ENCODE measurements at regions not wholly inside any gene's neighbourhood (a gene's known extent, or its start where the extent isn't known, plus 50 kb on each side); places are given as distances from the start of the nearest gene placed in this dataset.
A peak's percentile ranks its signal among the peaks of the same experiment; 100 is the strongest.
"Not testable (repeated sequence)": the region's sequence is repeated elsewhere in the genome, so short reads cannot be mapped to it uniquely, and the experiment has no call there.

GRCh38 chr3:8421267-8421666, 80.4 kb upstream of the LMCD1 start:
- Histone ChIP-seq H3K4me1 (replicated peaks in 1 of 2) (no peaks in the 10 kb centered on the region), H3K4me3 (no peak overlapping the region), H3K27ac (no peak overlapping the region)
- 75 to 100% (median 83%) methylated on average over 1 to 3 of the region's 3 CpGs; no CpG with 5 or more reads in 3 of the 10 experiments for WGBS, 10 experiments
- ATAC-seq (replicated peaks in 6 of 8) = peak in 2 of 8 experiments; percentile 19 to 56
- in situ Hi-C loops (cut with MboI; ENCODE audit: low pct_unique_long_range_greater_than_20kb in 2 of 9, low sequenced_read_pairs in 9 of 9, unreplicated experiment in 9 of 9) = no loop called here

- 0 to 100% (median 81%) methylated on average over 1 to 4 of the region's 4 CpGs; no CpG with 5 or more reads in 1 of the 10 experiments for WGBS, 10 experiments
- no peaks in the 10 kb centered on the region for H3K4me1 ChIP-seq (replicated peaks in 1 of 2)
- H3K27ac ChIP-seq = no peak overlapping the region
- no peak for ATAC-seq (replicated peaks in 6 of 8)
- H3K4me3 ChIP-seq = no peak overlapping the region
- in situ Hi-C loops (cut with MboI; ENCODE audit: low pct_unique_long_range_greater_than_20kb in 2 of 9, low sequenced_read_pairs in 9 of 9, unreplicated experiment in 9 of 9) = no loop called here
Measured at GRCh38 chr3:8421711-8422110, 79.9 kb upstream of the LMCD1 start.

- no peak overlapping the region for H3K27ac ChIP-seq
- 0 to 100% (median 90%) methylated on average over 1 to 2 of the region's 2 CpGs; no CpG with 5 or more reads in 1 of the 10 experiments for WGBS, 10 experiments
- in situ Hi-C loops (cut with MboI; ENCODE audit: low pct_unique_long_range_greater_than_20kb in 2 of 9, low sequenced_read_pairs in 9 of 9, unreplicated experiment in 9 of 9) = no loop called here
- no peak for ATAC-seq (replicated peaks in 6 of 8)
- no peak overlapping the region for H3K4me3 ChIP-seq
- no peaks in the 10 kb centered on the region for H3K4me1 ChIP-seq (replicated peaks in 1 of 2)
Measured at GRCh38 chr3:8423307-8423706, 78.3 kb upstream of the LMCD1 start.

GRCh38 chr3:8424281-8424680, 77.3 kb upstream of the LMCD1 start:
- in situ Hi-C loops (cut with MboI; ENCODE audit: low pct_unique_long_range_greater_than_20kb in 2 of 9, low sequenced_read_pairs in 9 of 9, unreplicated experiment in 9 of 9) = no loop called here
- Histone ChIP-seq H3K27ac (no peak overlapping the region), H3K4me3 (no peak overlapping the region), H3K4me1 (replicated peaks in 1 of 2) (no peaks in the 10 kb centered on the region)
- no peak for ATAC-seq (replicated peaks in 6 of 8)
- WGBS, 10 experiments = 61 to 100% (median 94%) methylated on average over 1 to 3 of the region's 3 CpGs

GRCh38 chr3:8436661-8437287, 64.8 kb upstream of the LMCD1 start:
- WGBS, 10 experiments = 0 to 100% (median 59%) methylated on average over 1 to 7 of the region's 8 CpGs; no CpG with 5 or more reads in 1 of the 10 experiments
- Histone ChIP-seq H3K27ac (no peak overlapping the region), H3K4me3 (no peak overlapping the region), H3K4me1 (replicated peaks in 1 of 2) (no peaks in the 10 kb centered on the region)
- peak in 2 of 8 experiments; percentile 41 to 63 for ATAC-seq (replicated peaks in 6 of 8)
- in situ Hi-C loops (cut with MboI; ENCODE audit: low pct_unique_long_range_greater_than_20kb in 2 of 9, low sequenced_read_pairs in 9 of 9, unreplicated experiment in 9 of 9) = loop anchor here in 5 of 9 experiments (10.0 to 25.0 kb wide), 2 partner anchors 176 to 188 kb away; no protein-coding TSS in a partner anchor

- in situ Hi-C loops (cut with MboI; ENCODE audit: low pct_unique_long_range_greater_than_20kb in 2 of 9, low sequenced_read_pairs in 9 of 9, unreplicated experiment in 9 of 9) = loop anchor here in 5 of 9 experiments (10.0 to 25.0 kb wide), 2 partner anchors 174 to 186 kb away; no protein-coding TSS in a partner anchor
- Histone ChIP-seq H3K27ac (no peak overlapping the region), H3K4me1 (replicated peaks in 1 of 2) (peaks cover 8 to 11% of the 10 kb centered on the region in 2 donors), H3K4me3 (no peak overlapping the region)
- WGBS, 10 experiments = 0 to 100% (median 83%) methylated on average over 2 to 5 of the region's 7 CpGs; no CpG with 5 or more reads in 1 of the 10 experiments
- no peak for ATAC-seq (replicated peaks in 6 of 8)
Measured at GRCh38 chr3:8438507-8439079, 63.0 kb upstream of the LMCD1 start.

- H3K27ac ChIP-seq; H3K4me3 ChIP-seq; ATAC-seq (replicated peaks in 6 of 8): not testable (repeated sequence)
- in situ Hi-C loops (cut with MboI; ENCODE audit: low pct_unique_long_range_greater_than_20kb in 2 of 9, low sequenced_read_pairs in 9 of 9, unreplicated experiment in 9 of 9) = loop anchor here in 4 of 9 experiments (10.0 to 25.0 kb wide), 2 partner anchors 65 to 172 kb away; partner anchors contain the start of gene LMCD1 (in 1 of the 4)
- H3K4me1 ChIP-seq (replicated peaks in 1 of 2) = peaks cover 19% of the 10 kb centered on the region in 2 donors
- no CpG with 5 or more reads among the region's 30 CpGs for WGBS, 10 experiments
Measured at GRCh38 chr3:8440142-8440541, 61.5 kb upstream of the LMCD1 start.

- ATAC-seq (replicated peaks in 6 of 8) = peak in 3 of 8 experiments; percentile 6 to 58 (median 10)
- Histone ChIP-seq H3K27ac (no peak overlapping the region), H3K4me1 (replicated peaks in 1 of 2) (peaks cover 19% of the 10 kb centered on the region in 2 donors), H3K4me3 (no peak overlapping the region)
- in situ Hi-C loops (cut with MboI; ENCODE audit: low pct_unique_long_range_greater_than_20kb in 2 of 9, low sequenced_read_pairs in 9 of 9, unreplicated experiment in 9 of 9) = loop anchor here in 4 of 9 experiments (10.0 to 25.0 kb wide), 2 partner anchors 63 to 170 kb away; partner anchors contain the start of gene LMCD1 (in 1 of the 4)
- 13 to 80% (median 45%) methylated on average over 1 to 6 of the region's 8 CpGs; no CpG with 5 or more reads in 4 of the 10 experiments for WGBS, 10 experiments
Measured at GRCh38 chr3:8441969-8442559, 59.6 kb upstream of the LMCD1 start.

- Histone ChIP-seq H3K4me1 (replicated peaks in 1 of 2) (peaks cover 19% of the 10 kb centered on the region in 2 donors), H3K4me3 (no peak overlapping the region), H3K27ac (peak overlapping the region in 1 of 2 donors; percentile 81)
- WGBS, 10 experiments = 14 to 75% (median 46%) methylated on average over 1 to 4 of the region's 4 CpGs; no CpG with 5 or more reads in 2 of the 10 experiments
- ATAC-seq (replicated peaks in 6 of 8) = no peak
- in situ Hi-C loops (cut with MboI; ENCODE audit: low pct_unique_long_range_greater_than_20kb in 2 of 9, low sequenced_read_pairs in 9 of 9, unreplicated experiment in 9 of 9) = loop anchor here in 4 of 9 experiments (10.0 to 25.0 kb wide), 2 partner anchors 62 to 169 kb away; partner anchors contain the start of gene LMCD1 (in 1 of the 4)
Measured at GRCh38 chr3:8442993-8443650, 58.5 kb upstream of the LMCD1 start.

- 0 to 63% (median 25%) methylated on average over 2 to 10 of the region's 15 CpGs; no CpG with 5 or more reads in 1 of the 10 experiments for WGBS, 10 experiments
- Histone ChIP-seq H3K4me1 (replicated peaks in 1 of 2) (peaks cover 19% of the 10 kb centered on the region in 2 donors), H3K4me3 (peak overlapping the region in 4 of 5 donors; percentile 1 to 19 (median 11)), H3K27ac (peak overlapping the region; percentile 68 to 81)
- peak; percentile 96 to 100 (median 98) for ATAC-seq (replicated peaks in 6 of 8)
- in situ Hi-C loops (cut with MboI; ENCODE audit: low pct_unique_long_range_greater_than_20kb in 2 of 9, low sequenced_read_pairs in 9 of 9, unreplicated experiment in 9 of 9) = loop anchor here in 4 of 9 experiments (10.0 to 25.0 kb wide), 2 partner anchors 61 to 168 kb away; partner anchors contain the start of gene LMCD1 (in 1 of the 4)
Measured at GRCh38 chr3:8443829-8444791, 57.5 kb upstream of the LMCD1 start.

GRCh38 chr3:8444883-8445282, 56.7 kb upstream of the LMCD1 start:
- 83 to 100% (median 93%) methylated on average over 1 to 3 of the region's 3 CpGs; no CpG with 5 or more reads in 2 of the 10 experiments for WGBS, 10 experiments
- Histone ChIP-seq H3K4me1 (replicated peaks in 1 of 2) (peaks cover 19% of the 10 kb centered on the region in 2 donors), H3K4me3 (no peak overlapping the region), H3K27ac (peak overlapping the region in 1 of 2 donors; percentile 68)
- no peak for ATAC-seq (replicated peaks in 6 of 8)
- in situ Hi-C loops (cut with MboI; ENCODE audit: low pct_unique_long_range_greater_than_20kb in 2 of 9, low sequenced_read_pairs in 9 of 9, unreplicated experiment in 9 of 9) = loop anchor here in 4 of 9 experiments (10.0 to 25.0 kb wide), 2 partner anchors 60 to 167 kb away; partner anchors contain the start of gene LMCD1 (in 1 of the 4)

Data from motor neuron (in vitro differentiated cells).